Amygdala (tissue), 56 donors: ENCODE measurements at regions not wholly inside any gene's neighbourhood (a gene's known extent, or its start where the extent isn't known, plus 50 kb on each side); places are given as distances from the start of the nearest gene placed in this dataset.
"Not testable (repeated sequence)": the region's sequence is repeated elsewhere in the genome, so short reads cannot be mapped to it uniquely, and the experiment has no call there.

Source experiments
- DNase-seq, 56 donors: peaks; one replicate each; lab custom pipeline; 2025; lab: John Stamatoyannopoulos, UW

DNA sequence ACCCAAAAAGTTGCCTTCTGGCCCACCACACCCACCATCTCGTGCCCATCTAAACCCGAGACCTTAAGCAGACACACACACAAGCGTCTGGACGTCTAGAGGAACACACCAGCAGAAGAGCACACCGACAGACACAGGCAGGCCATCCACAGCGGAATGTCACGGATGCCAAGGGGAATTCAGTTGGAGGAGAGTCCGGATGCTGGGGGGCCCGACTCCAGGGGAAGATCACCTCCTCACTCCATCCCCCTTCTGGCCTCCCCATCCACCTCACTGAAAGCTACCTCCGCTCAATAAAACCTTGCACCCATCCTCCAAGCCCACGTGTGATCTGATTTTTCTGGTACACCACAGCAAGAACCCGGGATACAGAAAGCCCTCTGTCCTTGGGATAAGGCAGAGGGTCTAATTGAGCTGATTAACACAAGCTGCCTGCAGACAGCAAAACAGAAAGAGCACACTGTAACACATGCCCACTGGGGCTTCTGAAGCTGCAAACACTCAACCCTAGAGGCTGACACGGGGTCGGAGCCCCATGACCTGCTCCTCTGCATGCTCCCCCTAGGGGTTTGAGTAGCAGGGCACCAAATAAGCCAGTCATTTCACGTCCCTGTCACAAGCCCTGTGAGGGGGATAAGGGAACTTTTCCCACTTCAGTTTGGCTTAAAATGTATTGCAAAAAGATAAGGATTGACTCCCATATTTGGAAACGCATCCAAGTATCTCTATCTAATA is 339.6 kb upstream of the PCDH10 start:
- DNase-seq = no peak

DNA sequence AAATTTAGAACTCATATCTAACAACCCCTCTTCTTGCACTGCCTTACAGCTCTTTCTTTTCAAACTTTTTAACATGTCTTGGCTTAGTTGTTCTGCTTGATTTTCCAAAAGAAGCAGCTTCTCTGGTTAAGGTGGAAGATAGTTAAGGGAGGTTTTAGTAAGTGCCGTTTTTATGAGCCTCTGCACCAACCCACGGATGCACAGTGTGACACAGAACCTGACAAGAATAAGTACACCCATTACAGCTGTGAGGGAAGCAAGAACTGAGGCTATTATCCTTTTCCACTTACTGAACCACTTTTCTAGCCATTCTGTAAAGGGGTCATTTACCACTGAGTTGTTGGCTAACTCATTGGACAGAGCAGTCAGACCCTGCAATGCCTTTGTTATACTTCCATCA is 336.0 kb upstream of the PCDH10 start:
- not testable (repeated sequence) for DNase-seq

DNA sequence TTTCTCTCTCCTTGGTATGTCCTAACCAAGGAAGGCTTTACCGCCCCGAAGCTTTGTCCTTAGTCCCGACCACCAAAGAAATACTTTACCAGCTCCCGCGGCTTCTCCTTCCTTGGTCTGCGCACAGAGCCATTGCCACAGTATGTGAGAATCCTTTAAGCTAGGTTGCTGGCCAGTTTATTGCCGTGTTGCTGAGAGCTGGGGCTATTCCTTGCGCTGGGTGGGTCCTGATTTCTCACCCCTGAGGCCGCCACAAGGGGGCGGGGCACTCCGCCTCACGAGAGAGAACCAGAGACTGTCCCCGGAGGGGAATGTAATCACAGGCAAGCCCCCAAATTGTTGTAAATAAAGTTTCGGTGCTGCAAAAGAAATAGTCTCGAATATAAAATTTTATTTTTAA is 331.0 kb upstream of the PCDH10 start:
- DNase-seq = peak in 1 of 56 donors; percentile 1

DNA sequence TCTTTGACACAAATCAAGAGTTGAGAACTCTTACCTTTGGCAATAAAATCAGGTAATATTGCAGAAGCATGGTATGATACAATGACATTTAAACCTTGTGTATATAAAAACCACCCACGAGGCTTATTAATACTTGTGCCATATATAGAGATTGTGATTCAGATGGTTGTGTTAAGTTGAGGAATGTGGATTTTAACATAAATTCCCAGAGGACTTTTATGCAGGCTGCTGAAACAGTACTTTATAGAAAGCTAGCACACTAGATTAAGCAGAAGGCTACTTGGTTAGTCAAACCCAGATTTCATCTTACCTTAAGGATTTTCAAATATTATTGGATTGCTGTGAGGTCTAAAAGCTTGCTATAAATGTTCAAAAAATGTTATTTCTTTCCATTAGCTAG is 325.7 kb upstream of the PCDH10 start:
- DNase-seq = no peak

DNA sequence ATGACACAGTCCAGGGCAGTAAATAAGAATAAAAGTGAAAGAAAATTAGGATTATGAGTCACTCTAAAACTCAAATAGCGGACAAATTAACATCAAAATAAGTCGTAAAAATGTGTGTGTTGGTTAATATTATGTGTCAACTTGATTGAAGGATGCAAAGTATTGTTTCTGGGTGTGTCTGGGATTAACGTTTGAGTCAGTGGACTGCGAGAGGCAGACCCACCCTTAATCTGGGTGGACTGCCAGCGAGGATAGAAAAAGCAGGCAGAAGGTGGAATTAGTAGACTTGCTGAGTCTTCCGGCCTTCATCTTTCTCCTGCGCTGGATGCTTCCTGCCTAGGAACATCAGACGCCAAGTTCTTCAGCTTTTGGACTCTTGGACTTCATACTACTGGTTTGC is 324.3 kb upstream of the PCDH10 start:
- DNase-seq = no peak

DNA sequence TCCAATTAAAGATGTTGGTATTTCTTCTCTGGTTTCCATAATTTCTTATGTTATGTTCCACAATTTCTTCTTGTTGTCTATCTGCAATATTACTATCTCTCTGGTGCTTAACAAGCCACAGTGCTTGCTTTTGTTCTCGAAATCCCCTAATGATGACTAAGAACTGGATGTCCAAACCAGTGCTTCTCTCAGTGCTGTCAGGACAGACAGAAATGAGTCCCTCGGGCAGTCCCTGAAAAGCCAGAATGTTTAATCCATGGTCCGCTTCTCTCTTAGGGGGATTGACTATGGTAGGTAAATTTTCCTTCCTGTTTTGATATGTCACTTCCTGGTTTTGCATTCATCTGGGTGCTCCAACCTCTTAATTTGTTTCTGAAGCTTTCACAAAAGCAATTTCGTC is 321.6 kb upstream of the PCDH10 start:
- no peak for DNase-seq

DNA sequence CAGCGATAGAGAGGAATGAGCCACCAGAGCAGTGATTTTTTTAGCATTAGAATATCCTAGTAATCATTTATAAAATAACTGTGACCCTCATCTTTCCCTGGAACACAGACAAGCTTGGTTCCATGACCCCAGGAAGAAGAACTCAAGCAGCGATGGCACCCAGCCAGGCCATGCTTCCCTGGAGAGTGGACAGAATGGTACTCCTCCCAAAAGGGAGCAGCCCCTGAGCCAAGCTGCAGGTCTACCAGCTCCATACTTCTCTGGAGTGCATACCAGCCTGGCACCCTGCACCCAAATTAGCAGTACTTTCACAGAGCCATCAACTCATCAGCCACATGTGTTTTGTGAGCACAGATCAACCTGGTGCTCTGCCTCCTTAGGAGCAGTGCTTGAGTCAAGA is 310.9 kb upstream of the PCDH10 start:
- DNase-seq = no peak

DNA sequence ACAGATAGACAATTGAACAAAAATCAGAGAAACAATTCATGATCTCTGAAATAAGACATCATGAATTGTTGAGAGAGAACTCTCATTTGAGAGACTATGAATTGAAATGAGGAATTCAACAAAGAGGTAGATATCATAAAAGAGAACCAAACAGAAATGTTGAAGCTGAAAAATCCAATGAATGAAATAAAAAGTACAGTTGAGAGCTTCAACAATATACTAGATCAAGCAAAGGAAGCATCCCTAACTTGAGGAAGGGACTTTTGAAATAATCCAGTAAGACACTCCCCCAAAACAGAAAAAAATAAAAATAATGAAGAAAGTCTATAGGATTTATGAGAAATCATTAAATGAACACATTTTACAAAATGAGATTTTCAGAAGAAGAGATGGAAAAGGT is 310.0 kb upstream of the PCDH10 start:
- no peak for DNase-seq

DNA sequence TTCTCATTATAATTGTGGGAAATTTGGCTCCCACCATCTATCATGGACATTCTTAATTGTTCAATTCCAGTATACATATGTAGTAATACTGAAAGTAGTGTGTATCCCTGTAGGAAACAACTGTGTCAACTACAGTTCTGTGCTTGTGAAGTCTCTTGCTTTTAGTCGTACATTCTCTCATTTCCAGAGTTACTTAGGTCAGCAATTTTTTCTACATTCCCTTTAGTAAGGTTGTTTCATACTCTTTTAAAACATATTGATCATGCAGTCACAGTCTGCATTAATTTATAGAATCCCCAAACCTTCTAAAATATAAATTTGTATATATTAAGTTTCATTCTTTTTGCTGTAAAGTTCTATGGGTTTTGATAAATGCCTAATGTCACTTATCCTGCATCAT is 289.2 kb upstream of the PCDH10 start:
- DNase-seq = no peak

DNA sequence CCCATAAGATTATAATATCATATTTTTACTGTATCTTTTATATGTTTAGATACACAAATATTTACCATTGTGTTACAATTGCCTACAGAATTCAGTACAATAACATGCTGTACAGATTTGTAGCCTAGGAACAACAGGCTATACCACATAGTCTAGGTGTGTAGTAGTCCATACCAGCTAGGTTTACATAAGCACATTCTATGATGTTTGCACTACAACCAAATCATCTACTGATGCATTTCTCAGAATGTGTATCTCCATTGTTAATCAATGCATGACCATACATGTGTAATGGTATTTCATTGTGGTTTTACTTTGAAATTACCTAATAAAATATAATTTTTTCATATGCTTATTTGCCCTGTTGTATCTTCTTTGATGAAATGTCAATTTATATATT is 288.1 kb upstream of the PCDH10 start:
- no peak for DNase-seq

DNA sequence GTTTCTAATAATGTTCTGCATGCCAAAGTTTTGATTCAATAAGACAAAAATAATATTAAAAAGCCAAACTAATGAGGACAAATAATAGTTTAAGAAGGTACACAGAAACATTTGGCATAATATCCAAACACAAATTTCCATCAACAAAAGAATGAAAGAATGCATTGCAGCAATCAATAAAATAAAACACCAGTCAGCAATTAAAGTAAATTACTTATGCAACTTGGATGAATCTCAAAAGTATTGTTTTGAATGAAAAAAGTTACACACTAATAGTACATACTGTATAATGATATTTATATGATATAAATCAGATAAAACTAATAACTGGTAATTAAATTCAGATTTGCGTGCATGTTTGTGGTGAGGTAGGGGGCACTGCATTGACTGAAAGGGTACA is 285.5 kb upstream of the PCDH10 start:
- no peak for DNase-seq

DNA sequence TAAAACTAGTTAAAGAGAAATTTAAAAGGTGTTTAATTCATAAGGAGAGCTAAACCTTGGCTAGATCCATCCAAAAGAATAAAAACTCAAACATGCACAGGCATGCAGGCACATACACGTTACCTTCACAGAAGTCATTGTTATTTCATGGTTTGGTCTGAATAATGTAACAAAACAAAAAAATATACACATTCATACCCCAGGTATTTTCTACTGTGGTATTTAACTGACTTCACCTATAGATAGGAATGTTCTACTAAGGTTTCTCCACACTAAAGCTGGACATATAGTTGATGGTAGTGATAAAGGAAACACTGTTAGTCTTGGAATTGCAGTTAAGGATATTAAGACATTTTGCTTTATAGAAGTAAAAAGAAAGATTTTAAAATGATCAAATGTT is 283.6 kb upstream of the PCDH10 start:
- no peak for DNase-seq

DNA sequence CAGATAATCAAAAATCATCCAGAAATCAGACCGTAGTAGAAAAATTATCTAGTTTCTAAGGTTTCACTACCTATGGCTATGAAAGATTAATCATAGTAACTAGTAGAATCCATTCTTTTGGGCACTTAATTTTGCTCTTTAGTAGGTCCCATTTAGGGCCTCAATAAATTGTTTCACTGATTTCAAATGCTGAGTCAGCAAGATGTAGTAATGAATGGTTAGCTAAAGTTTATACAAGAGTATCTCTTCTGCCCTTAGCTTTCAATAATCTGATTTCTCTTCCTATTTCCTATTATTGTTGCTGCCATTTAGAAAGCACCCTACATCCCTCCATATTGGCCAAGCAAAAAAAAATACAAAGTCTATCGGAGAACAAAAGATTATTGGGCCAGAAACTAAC is 283.2 kb upstream of the PCDH10 start:
- no peak for DNase-seq

DNA sequence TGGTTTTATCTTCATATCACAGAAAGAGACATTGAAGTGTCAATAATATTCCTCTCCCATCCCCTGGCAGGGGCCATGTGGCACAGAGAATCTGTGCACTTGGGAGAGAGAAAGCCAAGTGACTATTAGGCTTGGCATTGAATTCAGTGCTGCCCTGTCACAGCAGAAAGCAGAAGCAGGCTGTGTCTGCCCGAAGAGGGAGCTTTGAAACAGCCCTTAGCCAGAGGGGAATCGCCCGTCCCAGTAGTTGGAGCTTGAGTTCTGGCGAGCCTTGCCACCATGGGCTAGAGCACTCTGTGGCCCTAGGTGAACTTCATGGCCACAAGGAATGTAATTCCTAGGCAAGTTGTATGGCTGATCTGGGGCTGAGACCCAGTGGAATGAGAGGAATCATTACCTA is 282.5 kb upstream of the PCDH10 start:
- DNase-seq = peak in 10 of 56 donors; percentile 1 to 29 (median 14)

DNA sequence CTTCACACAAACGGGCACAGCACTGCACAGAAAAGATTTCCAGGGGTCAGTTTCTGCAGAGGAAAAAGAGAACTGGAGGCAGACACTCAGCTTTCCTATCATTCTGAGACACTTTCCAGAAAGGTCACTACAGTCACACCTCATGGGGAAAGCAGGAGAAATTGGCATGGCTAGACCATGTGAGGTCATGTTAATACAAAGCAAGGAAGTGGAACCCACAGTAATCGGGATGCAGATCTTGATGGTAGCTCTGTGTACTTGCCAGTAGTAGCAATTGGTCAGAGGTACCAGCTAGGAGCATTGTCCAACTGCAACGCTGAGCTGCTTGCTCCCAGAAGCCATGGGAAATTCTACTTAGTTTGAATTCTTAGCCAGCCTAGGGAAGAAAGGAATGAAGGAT is 255.3 kb upstream of the PCDH10 start:
- no peak for DNase-seq

DNA sequence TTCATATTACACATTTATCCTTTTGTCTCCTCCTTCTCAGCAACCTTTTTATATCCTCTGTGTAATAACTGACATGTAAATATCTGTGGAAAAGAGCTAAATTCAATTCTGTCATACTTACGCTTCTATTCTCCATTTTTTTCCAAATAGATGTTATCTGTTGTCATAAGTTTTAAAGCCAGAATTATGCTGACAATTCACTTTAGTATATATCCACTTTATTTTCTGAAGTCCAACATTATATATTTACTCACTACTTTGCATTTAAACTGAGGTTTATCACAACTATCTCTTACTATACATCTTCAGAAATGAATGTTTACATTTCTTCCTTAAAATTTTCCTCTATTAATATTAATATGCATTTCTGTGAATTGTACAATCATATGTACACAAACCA is 247.9 kb upstream of the PCDH10 start:
- DNase-seq = no peak

DNA sequence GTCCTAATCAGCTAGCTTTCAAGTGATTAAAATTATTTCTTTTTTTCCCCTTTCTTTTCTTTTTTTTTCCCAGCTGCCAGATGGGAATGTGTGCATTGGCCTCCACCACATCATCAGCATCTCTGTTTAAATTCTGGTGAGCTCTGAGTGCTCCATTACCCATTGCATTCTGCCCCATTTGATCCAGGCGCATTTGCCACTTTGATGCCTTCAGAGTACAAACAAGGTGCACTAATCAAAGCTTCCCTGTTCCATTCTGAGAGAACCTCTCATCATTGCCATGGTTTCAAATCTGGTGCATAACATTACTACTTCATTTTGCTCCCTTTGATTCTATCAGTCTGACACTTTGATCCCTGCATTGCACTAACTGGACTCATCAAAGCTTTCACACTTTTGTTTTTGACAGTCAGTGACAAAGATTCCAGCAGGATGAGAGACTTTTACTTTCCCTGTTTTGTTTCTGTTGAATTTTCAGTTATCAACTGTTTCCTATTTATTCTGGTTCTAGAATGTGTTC is 238.8 kb upstream of the PCDH10 start:
- DNase-seq = no peak

DNA sequence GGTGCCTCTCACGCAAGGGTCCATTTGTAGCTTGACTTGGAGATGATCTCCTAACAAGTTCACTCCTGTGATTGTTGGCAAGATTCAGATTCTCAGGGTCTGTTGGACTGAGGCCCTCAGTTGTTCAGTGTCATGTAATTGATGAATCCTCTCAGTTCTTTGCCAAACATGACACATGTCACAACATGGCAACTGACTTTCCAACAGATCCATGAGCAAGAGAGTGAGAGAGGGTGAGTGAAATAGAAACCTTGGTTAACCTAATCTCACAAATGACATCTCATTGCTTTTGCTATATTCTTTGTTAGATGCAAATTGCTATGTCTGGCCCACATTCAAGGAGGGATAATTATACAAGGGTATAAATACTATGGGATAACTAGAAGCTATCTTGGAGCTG is 231.0 kb upstream of the PCDH10 start:
- DNase-seq = no peak

DNA sequence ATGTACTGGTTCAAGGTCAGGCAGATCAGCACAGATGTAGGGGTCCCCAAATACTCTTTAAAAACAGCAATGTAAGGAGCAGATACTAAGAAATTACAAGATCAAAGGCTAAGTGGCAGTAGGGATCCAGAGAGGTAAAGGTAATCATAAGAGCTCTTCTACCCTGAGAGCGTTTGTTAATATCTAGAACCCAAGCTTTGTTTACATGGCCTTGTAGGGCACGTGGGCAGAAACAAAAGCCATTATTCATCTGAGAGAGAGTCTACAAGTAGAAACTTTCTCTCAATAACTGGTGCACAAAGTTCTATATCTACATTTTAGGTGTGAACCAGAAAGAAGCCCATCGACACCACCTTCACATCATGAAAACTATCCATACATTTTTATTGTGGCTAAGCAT is 225.6 kb upstream of the PCDH10 start:
- DNase-seq = no peak

DNA sequence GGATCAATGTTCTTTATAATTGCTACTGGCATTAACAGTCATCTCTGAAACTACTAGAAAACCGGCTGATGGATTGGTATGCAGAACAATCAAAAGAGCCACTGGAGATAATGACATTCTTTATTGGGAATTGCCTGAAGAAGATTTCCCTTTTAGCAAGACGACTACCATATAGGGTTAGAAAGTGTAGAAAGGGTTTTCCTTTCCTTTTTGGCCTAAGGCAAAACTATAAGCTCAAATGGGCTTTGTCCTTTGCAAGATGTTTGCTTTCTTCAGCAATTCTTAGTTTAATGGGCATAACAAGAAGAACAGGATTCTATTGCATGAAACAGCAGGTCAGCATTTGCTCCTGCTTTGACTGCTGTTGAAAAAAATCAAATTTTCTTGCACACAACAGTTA is 214.2 kb upstream of the PCDH10 start:
- DNase-seq = no peak

DNA sequence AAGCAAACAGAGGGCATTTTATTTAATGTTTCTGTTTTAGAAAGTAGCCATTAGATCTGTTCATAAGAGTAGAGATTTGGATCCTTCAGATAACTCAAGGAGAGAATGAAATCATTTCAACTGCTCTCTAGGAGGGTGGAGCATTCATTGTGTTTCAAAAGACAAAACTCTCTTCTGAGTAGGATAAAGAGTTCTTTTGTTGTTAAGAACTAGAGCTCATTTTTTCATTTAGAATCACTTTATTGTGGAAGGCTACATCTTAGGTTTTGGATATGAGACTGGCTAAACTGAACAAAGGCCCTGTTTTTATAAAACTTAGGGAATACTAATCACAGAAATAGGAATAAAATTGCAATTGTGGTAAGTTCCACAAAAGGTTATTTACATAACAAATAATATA is 193.9 kb upstream of the PCDH10 start:
- DNase-seq = peak in 1 of 56 donors; percentile 25

DNA sequence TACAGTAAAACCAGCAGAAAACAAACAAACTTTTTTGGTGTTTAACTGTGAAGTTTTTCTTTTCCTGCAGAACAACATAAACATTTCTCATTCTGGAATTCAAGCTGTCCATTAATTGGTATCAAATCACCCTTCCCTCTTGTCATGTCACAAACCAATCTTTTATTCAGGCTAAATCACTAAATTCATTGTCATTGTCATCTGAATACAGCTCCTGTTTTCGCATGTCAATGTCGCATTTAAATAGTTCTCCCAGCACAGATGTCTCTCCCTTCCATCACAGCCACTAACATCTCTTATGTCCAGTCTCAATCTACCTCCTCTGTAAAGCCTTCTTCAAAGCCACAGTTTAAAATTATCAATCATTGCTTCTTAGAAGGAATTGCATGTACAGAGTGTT is 192.1 kb upstream of the PCDH10 start:
- DNase-seq = peak in 8 of 56 donors; percentile 6 to 47 (median 19)
